Right lobe of liver (tissue), 4 donors: ENCODE measurements at regions not wholly inside any gene's neighbourhood (a gene's known extent, or its start where the extent isn't known, plus 50 kb on each side); places are given as distances from the start of the nearest gene placed in this dataset.

ENCODE experiments used
- CTCF ChIP-seq, 4 donors: fragments of 200-600 bp in 3 of 4; fragments of 450-650 bp in 1 of 4; IDR thresholded peaks; one replicate each; pipeline versions ENCODE4 v1.5.1 to v1.8.0; 2016 to 2022; ENCODE audit warnings: antibody characterized with exemption in 4 of 4, mild to moderate bottlenecking in 2 of 4
- POLR2A ChIP-seq: fragments of 450-650 bp; IDR thresholded peaks from one replicate; pipeline ENCODE4 v1.6.1; 2017; ENCODE audit warnings: antibody characterized with exemption, mild to moderate bottlenecking
- donor health status: DM: no; HTN: no; CAD: no.
- donor health status: DM: no; HTN: no; CAD: no.
- donor health status: DM: no; HTN: yes; CAD: no.

GRCh38 chr2:195475336-195475735, 181.7 kb upstream of the SLC39A10 start:
- TF ChIP-seq CTCF (IDR thresholded peaks at IDR 0.05) (no peak), POLR2A (no peak)
